Adrenal gland (tissue), 9 donors: ENCODE measurements at regions not wholly inside any gene's neighbourhood (a gene's known extent, or its start where the extent isn't known, plus 50 kb on each side); places are given as distances from the start of the nearest gene placed in this dataset.

ENCODE experiments used
- DNase-seq, 7 donors: peaks; one replicate each; pipeline ENCODE4 v3.0.0-alpha.2; 2019 to 2020
- H3K27ac ChIP-seq, 5 donors: fragments of 200-600 bp; sonication (generic) in 4 of 5; 1 replicate in 3 of 5; 2 replicates in 2 of 5; pipeline versions ENCODE4 v1.5.1 to v1.8.0; 2016 to 2020; ENCODE audit warnings: mild to moderate bottlenecking in 1 of 5
- H3K27me3 ChIP-seq: fragments of 200-600 bp; 2 replicates; pipeline ENCODE4 v1.8.0; 2021
- H3K36me3 ChIP-seq, 2 donors: fragments of 200-600 bp; replicated peaks in 1 of 2; 1 replicate in 1 of 2; 2 replicates in 1 of 2; pipeline versions ENCODE4 v1.5.1 to v1.8.0; 2018 to 2022
- H3K4me1 ChIP-seq, 2 donors: fragments of 200-600 bp; replicated peaks in 1 of 2; 1 replicate in 1 of 2; 2 replicates in 1 of 2; pipeline versions ENCODE4 v1.5.1 to v1.8.0; 2018 to 2021
- H3K4me3 ChIP-seq, 4 donors: fragments of 200-600 bp; sonication (generic) in 3 of 4; one replicate each; pipeline ENCODE4 v1.5.1; 2016 to 2018
- H3K9me3 ChIP-seq, 3 donors: fragments of 200-600 bp; sonication (generic) in 1 of 3; replicated peaks in 1 of 3; 1 replicate in 2 of 3; 2 replicates in 1 of 3; pipeline versions ENCODE4 v1.5.1 to v1.8.0; 2016 to 2021
- POLR2A ChIP-seq, 2 donors: fragments of 450-650 bp; IDR thresholded peaks; one replicate each; pipeline ENCODE4 v1.6.1; 2017; ENCODE audit warnings: antibody characterized with exemption in 2 of 2, mild to moderate bottlenecking in 2 of 2, moderate library complexity in 1 of 2
- whole genome bisulfite sequencing, 4 donors: extraction: QIAGEN DNeasy Blood & Tissue Kit in 2 of 4; methylation state at CpG; one replicate each; pipeline versions ENCODE4 v1.1.5 to v1.1.7; 2013 to 2017; 5-methylcytosine and 5-hydroxymethylcytosine counted together
- intact Hi-C, 2 donors: fragments of 100-400 bp; cut with DNase I; formaldehyde crosslinking; loops; one replicate each; pipeline versions ENCODE4 v1.14.1 to v1.15.0; 2022 to 2023
- TF ChIP-seq, protein P1 (sequence below), 6 experiments: fragments of 450-650 bp in 4 of 6; fragments of 200-600 bp in 2 of 6; sonication (generic) in 1 of 6; IDR thresholded peaks; 1 replicate in 5 of 6; 2 replicates in 1 of 6; pipeline versions ENCODE4 v1.5.1 to v1.8.0; 2016 to 2021; ENCODE audit warnings: antibody characterized with exemption in 6 of 6, mild to moderate bottlenecking in 2 of 6, moderate library complexity in 1 of 6
- donor health status: healthy with polysubstance abuse.
- donor health status: Bipolar disorder and iron deficiency.
- donor health status: DM: yes; HTN: yes; CAD: no.
- donor health status: DM: no; HTN: no; CAD: no.
- donor health status: DM: no; HTN: no; CAD: no.

- intact Hi-C loops, result no loop called here
- Histone ChIP-seq H3K27ac (no peak overlapping the region), H3K36me3 (no peaks in the 10 kb centered on the region), H3K4me3 (no peak overlapping the region), H3K9me3 (no peaks in the 10 kb centered on the region), H3K4me1 (no peaks in the 10 kb centered on the region), H3K27me3 (no peaks in the 10 kb centered on the region)
- DNase-seq, result no peak
- TF ChIP-seq, protein P1, sequence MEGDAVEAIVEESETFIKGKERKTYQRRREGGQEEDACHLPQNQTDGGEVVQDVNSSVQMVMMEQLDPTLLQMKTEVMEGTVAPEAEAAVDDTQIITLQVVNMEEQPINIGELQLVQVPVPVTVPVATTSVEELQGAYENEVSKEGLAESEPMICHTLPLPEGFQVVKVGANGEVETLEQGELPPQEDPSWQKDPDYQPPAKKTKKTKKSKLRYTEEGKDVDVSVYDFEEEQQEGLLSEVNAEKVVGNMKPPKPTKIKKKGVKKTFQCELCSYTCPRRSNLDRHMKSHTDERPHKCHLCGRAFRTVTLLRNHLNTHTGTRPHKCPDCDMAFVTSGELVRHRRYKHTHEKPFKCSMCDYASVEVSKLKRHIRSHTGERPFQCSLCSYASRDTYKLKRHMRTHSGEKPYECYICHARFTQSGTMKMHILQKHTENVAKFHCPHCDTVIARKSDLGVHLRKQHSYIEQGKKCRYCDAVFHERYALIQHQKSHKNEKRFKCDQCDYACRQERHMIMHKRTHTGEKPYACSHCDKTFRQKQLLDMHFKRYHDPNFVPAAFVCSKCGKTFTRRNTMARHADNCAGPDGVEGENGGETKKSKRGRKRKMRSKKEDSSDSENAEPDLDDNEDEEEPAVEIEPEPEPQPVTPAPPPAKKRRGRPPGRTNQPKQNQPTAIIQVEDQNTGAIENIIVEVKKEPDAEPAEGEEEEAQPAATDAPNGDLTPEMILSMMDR (IDR thresholded peaks at IDR 0.05), result no peak
- no peak for TF ChIP-seq POLR2A (IDR thresholded peaks at IDR 0.05)
- 86 to 94% (median 90%) methylated on average over 4 of the region's 4 CpGs for WGBS, 4 donors
Observed at GRCh38 chr3:72474775-72475174, 373.5 kb downstream of the SHQ1 start.

DNA sequence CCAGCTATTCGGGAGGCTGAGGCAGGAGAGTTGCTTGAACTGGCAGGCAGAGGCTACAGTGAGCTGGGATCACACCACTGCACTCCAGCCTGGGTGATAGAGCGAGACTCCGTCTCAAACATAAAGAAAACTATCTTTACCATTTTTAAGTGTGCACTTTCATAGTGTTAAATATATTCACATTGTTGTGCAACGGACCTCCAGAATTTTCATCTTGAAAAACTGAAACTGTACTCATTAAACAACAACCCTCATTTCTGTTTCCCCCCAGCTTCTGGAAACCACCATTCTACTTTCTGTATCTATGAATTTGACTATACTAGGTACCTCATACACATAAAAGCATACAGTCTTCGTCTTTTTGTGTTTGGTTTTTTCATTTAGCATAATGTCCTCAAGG lies 375.1 kb downstream of the SHQ1 start:
- TF ChIP-seq POLR2A (IDR thresholded peaks at IDR 0.05), result no peak
- TF ChIP-seq, protein P1 (IDR thresholded peaks at IDR 0.05), result no peak
- Histone ChIP-seq H3K4me3 (no peak overlapping the region), H3K27me3 (no peaks in the 10 kb centered on the region), H3K4me1 (no peaks in the 10 kb centered on the region), H3K27ac (no peak overlapping the region), H3K36me3 (no peaks in the 10 kb centered on the region), H3K9me3 (no peaks in the 10 kb centered on the region)
- DNase-seq, result no peak
- intact Hi-C loops, result no loop called here
- 61 to 79% (median 70%) methylated on average over 5 of the region's 5 CpGs for WGBS, 4 donors

GRCh38 chr3:72470904-72471417 lies 377.3 kb downstream of the SHQ1 start:
- intact Hi-C loops, result no loop called here
- Histone ChIP-seq H3K9me3 (no peaks in the 10 kb centered on the region), H3K27ac (no peak overlapping the region), H3K36me3 (no peaks in the 10 kb centered on the region), H3K4me1 (no peaks in the 10 kb centered on the region), H3K27me3 (no peaks in the 10 kb centered on the region), H3K4me3 (no peak overlapping the region)
- no peak for TF ChIP-seq POLR2A (IDR thresholded peaks at IDR 0.05)
- TF ChIP-seq, protein P1 (IDR thresholded peaks at IDR 0.05), result no peak
- DNase-seq, result no peak
- 91 to 94% (median 93%) methylated on average over 5 of the region's 5 CpGs for WGBS, 4 donors

GRCh38 chr3:72465853-72466252 lies 382.4 kb downstream of the SHQ1 start:
- no peaks in the 10 kb centered on the region for H3K27me3 ChIP-seq
- H3K36me3 ChIP-seq, result no peaks in the 10 kb centered on the region
- H3K4me1 ChIP-seq, result no peaks in the 10 kb centered on the region
- no peaks in the 10 kb centered on the region for H3K9me3 ChIP-seq
- H3K27ac ChIP-seq, result no peak overlapping the region
- H3K4me3 ChIP-seq, result no peak overlapping the region
- DNase-seq, result no peak
- intact Hi-C loops, result no loop called here
- TF ChIP-seq, protein P1 (IDR thresholded peaks at IDR 0.05), result no peak
- TF ChIP-seq POLR2A (IDR thresholded peaks at IDR 0.05), result no peak
- 58 to 75% (median 68%) methylated on average over 2 of the region's 2 CpGs for WGBS, 4 donors
